ENCODE measurements at regions not wholly inside any gene's neighbourhood (a gene's known extent, or its start where the extent isn't known, plus 50 kb on each side); places are given as distances from the start of the nearest gene placed in this dataset.
A peak's percentile ranks its signal among the peaks of the same experiment; 100 is the strongest.

DNA sequence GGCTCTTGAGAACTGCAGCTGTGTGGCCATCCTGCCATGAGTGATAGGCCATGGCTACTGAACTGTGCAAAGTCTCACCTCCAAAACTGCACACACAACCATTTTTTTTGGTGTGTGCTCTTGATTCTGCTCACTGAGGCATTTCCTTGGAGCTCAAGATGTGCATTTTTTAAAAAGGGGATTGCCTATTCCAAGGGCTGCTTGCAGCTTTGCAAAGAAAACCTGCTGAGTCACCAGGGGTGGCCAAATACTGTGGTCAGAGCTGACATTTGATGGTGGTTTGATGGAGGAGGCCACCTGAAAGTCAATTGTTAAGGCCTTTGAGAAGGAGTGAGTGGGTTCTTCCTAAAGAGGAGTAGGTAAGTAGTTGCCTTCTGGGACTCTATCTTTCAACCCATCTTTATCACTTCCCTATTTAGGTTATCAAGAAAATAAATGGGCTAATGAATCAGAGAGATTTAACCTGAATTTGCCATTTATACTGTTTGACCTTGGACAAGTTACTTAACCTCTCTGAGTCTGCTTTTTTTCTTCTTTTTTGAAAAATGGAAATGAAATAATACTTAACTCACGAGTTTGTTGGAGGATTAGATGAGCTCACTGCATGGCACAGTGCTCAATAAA lies 87.9 kb downstream of the CHST2 start (continued):
- TF ChIP-seq, protein P1, sequence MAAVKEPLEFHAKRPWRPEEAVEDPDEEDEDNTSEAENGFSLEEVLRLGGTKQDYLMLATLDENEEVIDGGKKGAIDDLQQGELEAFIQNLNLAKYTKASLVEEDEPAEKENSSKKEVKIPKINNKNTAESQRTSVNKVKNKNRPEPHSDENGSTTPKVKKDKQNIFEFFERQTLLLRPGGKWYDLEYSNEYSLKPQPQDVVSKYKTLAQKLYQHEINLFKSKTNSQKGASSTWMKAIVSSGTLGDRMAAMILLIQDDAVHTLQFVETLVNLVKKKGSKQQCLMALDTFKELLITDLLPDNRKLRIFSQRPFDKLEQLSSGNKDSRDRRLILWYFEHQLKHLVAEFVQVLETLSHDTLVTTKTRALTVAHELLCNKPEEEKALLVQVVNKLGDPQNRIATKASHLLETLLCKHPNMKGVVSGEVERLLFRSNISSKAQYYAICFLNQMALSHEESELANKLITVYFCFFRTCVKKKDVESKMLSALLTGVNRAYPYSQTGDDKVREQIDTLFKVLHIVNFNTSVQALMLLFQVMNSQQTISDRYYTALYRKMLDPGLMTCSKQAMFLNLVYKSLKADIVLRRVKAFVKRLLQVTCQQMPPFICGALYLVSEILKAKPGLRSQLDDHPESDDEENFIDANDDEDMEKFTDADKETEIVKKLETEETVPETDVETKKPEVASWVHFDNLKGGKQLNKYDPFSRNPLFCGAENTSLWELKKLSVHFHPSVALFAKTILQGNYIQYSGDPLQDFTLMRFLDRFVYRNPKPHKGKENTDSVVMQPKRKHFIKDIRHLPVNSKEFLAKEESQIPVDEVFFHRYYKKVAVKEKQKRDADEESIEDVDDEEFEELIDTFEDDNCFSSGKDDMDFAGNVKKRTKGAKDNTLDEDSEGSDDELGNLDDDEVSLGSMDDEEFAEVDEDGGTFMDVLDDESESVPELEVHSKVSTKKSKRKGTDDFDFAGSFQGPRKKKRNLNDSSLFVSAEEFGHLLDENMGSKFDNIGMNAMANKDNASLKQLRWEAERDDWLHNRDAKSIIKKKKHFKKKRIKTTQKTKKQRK (IDR thresholded peaks at IDR 0.05; ENCODE audit: low read depth, low read length), result no peak
- TF ChIP-seq RAD21 (IDR thresholded peaks at IDR 0.05; ENCODE audit: insufficient read depth, low read depth, low read length), result peak; percentile 13; the same call in 1 of the 2 replicates
- TF ChIP-seq NBN (IDR thresholded peaks at IDR 0.05), result peak; percentile 74
- TF ChIP-seq, protein P2, sequence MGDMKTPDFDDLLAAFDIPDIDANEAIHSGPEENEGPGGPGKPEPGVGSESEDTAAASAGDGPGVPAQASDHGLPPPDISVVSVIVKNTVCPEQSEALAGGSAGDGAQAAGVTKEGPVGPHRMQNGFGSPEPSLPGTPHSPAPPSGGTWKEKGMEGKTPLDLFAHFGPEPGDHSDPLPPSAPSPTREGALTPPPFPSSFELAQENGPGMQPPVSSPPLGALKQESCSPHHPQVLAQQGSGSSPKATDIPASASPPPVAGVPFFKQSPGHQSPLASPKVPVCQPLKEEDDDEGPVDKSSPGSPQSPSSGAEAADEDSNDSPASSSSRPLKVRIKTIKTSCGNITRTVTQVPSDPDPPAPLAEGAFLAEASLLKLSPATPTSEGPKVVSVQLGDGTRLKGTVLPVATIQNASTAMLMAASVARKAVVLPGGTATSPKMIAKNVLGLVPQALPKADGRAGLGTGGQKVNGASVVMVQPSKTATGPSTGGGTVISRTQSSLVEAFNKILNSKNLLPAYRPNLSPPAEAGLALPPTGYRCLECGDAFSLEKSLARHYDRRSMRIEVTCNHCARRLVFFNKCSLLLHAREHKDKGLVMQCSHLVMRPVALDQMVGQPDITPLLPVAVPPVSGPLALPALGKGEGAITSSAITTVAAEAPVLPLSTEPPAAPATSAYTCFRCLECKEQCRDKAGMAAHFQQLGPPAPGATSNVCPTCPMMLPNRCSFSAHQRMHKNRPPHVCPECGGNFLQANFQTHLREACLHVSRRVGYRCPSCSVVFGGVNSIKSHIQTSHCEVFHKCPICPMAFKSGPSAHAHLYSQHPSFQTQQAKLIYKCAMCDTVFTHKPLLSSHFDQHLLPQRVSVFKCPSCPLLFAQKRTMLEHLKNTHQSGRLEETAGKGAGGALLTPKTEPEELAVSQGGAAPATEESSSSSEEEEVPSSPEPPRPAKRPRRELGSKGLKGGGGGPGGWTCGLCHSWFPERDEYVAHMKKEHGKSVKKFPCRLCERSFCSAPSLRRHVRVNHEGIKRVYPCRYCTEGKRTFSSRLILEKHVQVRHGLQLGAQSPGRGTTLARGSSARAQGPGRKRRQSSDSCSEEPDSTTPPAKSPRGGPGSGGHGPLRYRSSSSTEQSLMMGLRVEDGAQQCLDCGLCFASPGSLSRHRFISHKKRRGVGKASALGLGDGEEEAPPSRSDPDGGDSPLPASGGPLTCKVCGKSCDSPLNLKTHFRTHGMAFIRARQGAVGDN (IDR thresholded peaks at IDR 0.05), result peak; percentile 21; the same call in 1 of the 2 replicates
- no peak for TF ChIP-seq BRCA1 (IDR thresholded peaks at IDR 0.05; ENCODE audit: low read depth, low read length)
- no peak for TF ChIP-seq SMAD1 (IDR thresholded peaks at IDR 0.05; ENCODE audit: low read depth, partially characterized antibody)
- 0 out of 2 replicates have a peak, but pooled peaks have one; percentile 56 for TF ChIP-seq PML (IDR thresholded peaks at IDR 0.05; ENCODE audit: low read length)
- TF ChIP-seq MTA2 (IDR thresholded peaks at IDR 0.05; ENCODE audit: low read depth), result peak; percentile 81
- peak in 1 of 2 experiments; percentile 37; a peak in 1 of 4 replicates for TF ChIP-seq BHLHE40 (IDR thresholded peaks at IDR 0.05; ENCODE audit: borderline replicate concordance in 1 of 2, low read depth in 2 of 2, low read length in 1 of 2)
- TF ChIP-seq ZSCAN29 (IDR thresholded peaks at IDR 0.05), result no peak
- TF ChIP-seq, protein P3, sequence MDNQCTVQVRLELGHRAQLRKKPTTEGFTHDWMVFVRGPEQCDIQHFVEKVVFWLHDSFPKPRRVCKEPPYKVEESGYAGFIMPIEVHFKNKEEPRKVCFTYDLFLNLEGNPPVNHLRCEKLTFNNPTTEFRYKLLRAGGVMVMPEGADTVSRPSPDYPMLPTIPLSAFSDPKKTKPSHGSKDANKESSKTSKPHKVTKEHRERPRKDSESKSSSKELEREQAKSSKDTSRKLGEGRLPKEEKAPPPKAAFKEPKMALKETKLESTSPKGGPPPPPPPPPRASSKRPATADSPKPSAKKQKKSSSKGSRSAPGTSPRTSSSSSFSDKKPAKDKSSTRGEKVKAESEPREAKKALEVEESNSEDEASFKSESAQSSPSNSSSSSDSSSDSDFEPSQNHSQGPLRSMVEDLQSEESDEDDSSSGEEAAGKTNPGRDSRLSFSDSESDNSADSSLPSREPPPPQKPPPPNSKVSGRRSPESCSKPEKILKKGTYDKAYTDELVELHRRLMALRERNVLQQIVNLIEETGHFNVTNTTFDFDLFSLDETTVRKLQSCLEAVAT (IDR thresholded peaks at IDR 0.05), result peak; percentile 56; the same call in 1 of the 2 replicates
- TF ChIP-seq BCL11A (IDR thresholded peaks at IDR 0.05; ENCODE audit: low read depth, low read length), result 0 out of 2 replicates have a peak, but pooled peaks have one; percentile 40
- TF ChIP-seq SRF (IDR thresholded peaks at IDR 0.05; ENCODE audit: low read depth in 2 of 2, low read length in 2 of 2), result 0 out of 4 replicates have a peak, but pooled peaks of 1 of the 2 experiments have one; percentile 19
- no peak for TF ChIP-seq RCOR1 (conservative IDR thresholded peaks at IDR 0.05; ENCODE audit: low read depth, low read length)
- TF ChIP-seq TCF12 (IDR thresholded peaks at IDR 0.05; ENCODE audit: low read depth, low read length), result peak; percentile 50; the same call in 1 of the 2 replicates
- TF ChIP-seq, protein P4, sequence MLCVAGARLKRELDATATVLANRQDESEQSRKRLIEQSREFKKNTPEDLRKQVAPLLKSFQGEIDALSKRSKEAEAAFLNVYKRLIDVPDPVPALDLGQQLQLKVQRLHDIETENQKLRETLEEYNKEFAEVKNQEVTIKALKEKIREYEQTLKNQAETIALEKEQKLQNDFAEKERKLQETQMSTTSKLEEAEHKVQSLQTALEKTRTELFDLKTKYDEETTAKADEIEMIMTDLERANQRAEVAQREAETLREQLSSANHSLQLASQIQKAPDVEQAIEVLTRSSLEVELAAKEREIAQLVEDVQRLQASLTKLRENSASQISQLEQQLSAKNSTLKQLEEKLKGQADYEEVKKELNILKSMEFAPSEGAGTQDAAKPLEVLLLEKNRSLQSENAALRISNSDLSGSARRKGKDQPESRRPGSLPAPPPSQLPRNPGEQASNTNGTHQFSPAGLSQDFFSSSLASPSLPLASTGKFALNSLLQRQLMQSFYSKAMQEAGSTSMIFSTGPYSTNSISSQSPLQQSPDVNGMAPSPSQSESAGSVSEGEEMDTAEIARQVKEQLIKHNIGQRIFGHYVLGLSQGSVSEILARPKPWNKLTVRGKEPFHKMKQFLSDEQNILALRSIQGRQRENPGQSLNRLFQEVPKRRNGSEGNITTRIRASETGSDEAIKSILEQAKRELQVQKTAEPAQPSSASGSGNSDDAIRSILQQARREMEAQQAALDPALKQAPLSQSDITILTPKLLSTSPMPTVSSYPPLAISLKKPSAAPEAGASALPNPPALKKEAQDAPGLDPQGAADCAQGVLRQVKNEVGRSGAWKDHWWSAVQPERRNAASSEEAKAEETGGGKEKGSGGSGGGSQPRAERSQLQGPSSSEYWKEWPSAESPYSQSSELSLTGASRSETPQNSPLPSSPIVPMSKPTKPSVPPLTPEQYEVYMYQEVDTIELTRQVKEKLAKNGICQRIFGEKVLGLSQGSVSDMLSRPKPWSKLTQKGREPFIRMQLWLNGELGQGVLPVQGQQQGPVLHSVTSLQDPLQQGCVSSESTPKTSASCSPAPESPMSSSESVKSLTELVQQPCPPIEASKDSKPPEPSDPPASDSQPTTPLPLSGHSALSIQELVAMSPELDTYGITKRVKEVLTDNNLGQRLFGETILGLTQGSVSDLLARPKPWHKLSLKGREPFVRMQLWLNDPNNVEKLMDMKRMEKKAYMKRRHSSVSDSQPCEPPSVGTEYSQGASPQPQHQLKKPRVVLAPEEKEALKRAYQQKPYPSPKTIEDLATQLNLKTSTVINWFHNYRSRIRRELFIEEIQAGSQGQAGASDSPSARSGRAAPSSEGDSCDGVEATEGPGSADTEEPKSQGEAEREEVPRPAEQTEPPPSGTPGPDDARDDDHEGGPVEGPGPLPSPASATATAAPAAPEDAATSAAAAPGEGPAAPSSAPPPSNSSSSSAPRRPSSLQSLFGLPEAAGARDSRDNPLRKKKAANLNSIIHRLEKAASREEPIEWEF (IDR thresholded peaks at IDR 0.05; ENCODE audit: insufficient replicate concordance, low read depth, low read length), result no peak

Measured in GM12878 (cell line).